ENCODE measurements at regions not wholly inside any gene's neighbourhood (a gene's known extent, or its start where the extent isn't known, plus 50 kb on each side); places are given as distances from the start of the nearest gene placed in this dataset.

GRCh38 chr5:3230254-3230653 is 365.4 kb upstream of the IRX1 start:
- TF ChIP-seq NFYB (IDR thresholded peaks at IDR 0.05; ENCODE audit: insufficient read depth, low read depth, low read length) = no peak
- no peak for TF ChIP-seq PBX3 (IDR thresholded peaks at IDR 0.05; ENCODE audit: insufficient replicate concordance, low read depth, low read length)
- no peak for TF ChIP-seq ZSCAN29 (IDR thresholded peaks at IDR 0.05)
- no peak for TF ChIP-seq CTCF (IDR thresholded peaks at IDR 0.05 in 2 of 3, conservative IDR thresholded peaks at IDR 0.05 in 1 of 3; ENCODE audit: control insufficient read depth in 2 of 3, extremely low read depth in 1 of 3, insufficient read depth in 1 of 3, low read depth in 3 of 3, low read length in 3 of 3)
- no peak for TF ChIP-seq ZNF274 (IDR thresholded peaks at IDR 0.05; ENCODE audit: insufficient read depth, insufficient read length)
- TF ChIP-seq RELA (IDR thresholded peaks at IDR 0.05; ENCODE audit: borderline replicate concordance, partially characterized antibody) = no peak
- no peak for TF ChIP-seq RAD21 (IDR thresholded peaks at IDR 0.05; ENCODE audit: insufficient read depth, low read depth, low read length)
